ENCODE measurements at regions not wholly inside any gene's neighbourhood (a gene's known extent, or its start where the extent isn't known, plus 50 kb on each side); places are given as distances from the start of the nearest gene placed in this dataset.
"Not testable (repeated sequence)": the region's sequence is repeated elsewhere in the genome, so short reads cannot be mapped to it uniquely, and the experiment has no call there.

- TF ChIP-seq CTCF (IDR thresholded peaks at IDR 0.05) = no peak
- FAIRE-seq (no peak), ATAC-seq (no peak), DNase-seq (no peak)
- Histone ChIP-seq H3K9me3 (no peaks in the 10 kb centered on the region), H3K4me3 (no peak overlapping the region), H3K4me1 (no peaks in the 10 kb centered on the region), H3K27me3 (no peaks in the 10 kb centered on the region), H3K27ac (no peak overlapping the region), H3K36me3 (no peaks in the 10 kb centered on the region)
- WGBS, 2 donors = 70 to 73% methylated on average over 1 of the region's 1 CpG
- intact Hi-C loops (cut with DNase I) = no loop called here
Measured at GRCh38 chr5:92629574-92629973, 951.4 kb downstream of the NR2F1-AS1 start.

GRCh38 chr5:92629000-92629399 is 952.0 kb downstream of the NR2F1-AS1 start:
- no peak for ATAC-seq
- Histone ChIP-seq H3K27me3 (no peaks in the 10 kb centered on the region), H3K36me3 (no peaks in the 10 kb centered on the region), H3K4me1 (no peaks in the 10 kb centered on the region), H3K9me3 (no peaks in the 10 kb centered on the region), H3K4me3 (no peak overlapping the region), H3K27ac (no peak overlapping the region)
- no peak for TF ChIP-seq CTCF (IDR thresholded peaks at IDR 0.05)
- no peak for DNase-seq
- intact Hi-C loops (cut with DNase I) = no loop called here
- 64 to 70% methylated on average over 3 of the region's 3 CpGs for WGBS, 2 donors
- no peak for FAIRE-seq

- H3K9me3 ChIP-seq = no peaks in the 10 kb centered on the region
- H3K27me3 ChIP-seq = no peaks in the 10 kb centered on the region
- intact Hi-C loops (cut with DNase I) = no loop called here
- no peaks in the 10 kb centered on the region for H3K4me1 ChIP-seq
- DNase-seq (no peak), ATAC-seq (no peak), FAIRE-seq (no peak)
- no peak overlapping the region for H3K4me3 ChIP-seq
- H3K27ac ChIP-seq = no peak overlapping the region
- TF ChIP-seq CTCF (IDR thresholded peaks at IDR 0.05) = no peak
- no peaks in the 10 kb centered on the region for H3K36me3 ChIP-seq
- WGBS, 2 donors = 33 to 36% methylated on average over 1 of the region's 1 CpG
Measured at GRCh38 chr5:92627186-92627585, 953.8 kb downstream of the NR2F1-AS1 start.

- no peaks in the 10 kb centered on the region for H3K9me3 ChIP-seq
- H3K4me1 ChIP-seq = no peaks in the 10 kb centered on the region
- H3K27ac ChIP-seq = no peak overlapping the region
- no peaks in the 10 kb centered on the region for H3K27me3 ChIP-seq
- no peak for ATAC-seq
- H3K36me3 ChIP-seq = no peaks in the 10 kb centered on the region
- 3 to 6% methylated on average over 1 of the region's 1 CpG for WGBS, 2 donors
- FAIRE-seq = no peak
- H3K4me3 ChIP-seq = no peak overlapping the region
- DNase-seq = no peak
- intact Hi-C loops (cut with DNase I) = no loop called here
- no peak for TF ChIP-seq CTCF (IDR thresholded peaks at IDR 0.05)
Measured at GRCh38 chr5:92616085-92616484, 964.9 kb downstream of the NR2F1-AS1 start.

- intact Hi-C loops (cut with DNase I) = no loop called here
- ATAC-seq = no peak
- TF ChIP-seq CTCF (IDR thresholded peaks at IDR 0.05) = no peak
Measured at GRCh38 chr5:92613546-92613945, 967.5 kb downstream of the NR2F1-AS1 start.

GRCh38 chr5:92610435-92610834 is 970.6 kb downstream of the NR2F1-AS1 start:
- H3K9me3 ChIP-seq; intact Hi-C loops (cut with DNase I); H3K27me3 ChIP-seq; FAIRE-seq; ATAC-seq; DNase-seq; H3K27ac ChIP-seq; H3K36me3 ChIP-seq; H3K4me1 ChIP-seq; H3K4me3 ChIP-seq: not testable (repeated sequence)

More at GRCh38 chr5:92613546-92613945, 967.5 kb downstream of the NR2F1-AS1 start:
- Histone ChIP-seq H3K9me3 (no peaks in the 10 kb centered on the region), H3K36me3 (no peaks in the 10 kb centered on the region), H3K4me3 (no peak overlapping the region), H3K27ac (no peak overlapping the region), H3K4me1 (no peaks in the 10 kb centered on the region), H3K27me3 (no peaks in the 10 kb centered on the region)
- 66 to 76% methylated on average over 4 of the region's 4 CpGs for WGBS, 2 donors
- no peak for DNase-seq
- FAIRE-seq = no peak
